ENCODE measurements at regions not wholly inside any gene's neighbourhood (a gene's known extent, or its start where the extent isn't known, plus 50 kb on each side); places are given as distances from the start of the nearest gene placed in this dataset.

DNA sequence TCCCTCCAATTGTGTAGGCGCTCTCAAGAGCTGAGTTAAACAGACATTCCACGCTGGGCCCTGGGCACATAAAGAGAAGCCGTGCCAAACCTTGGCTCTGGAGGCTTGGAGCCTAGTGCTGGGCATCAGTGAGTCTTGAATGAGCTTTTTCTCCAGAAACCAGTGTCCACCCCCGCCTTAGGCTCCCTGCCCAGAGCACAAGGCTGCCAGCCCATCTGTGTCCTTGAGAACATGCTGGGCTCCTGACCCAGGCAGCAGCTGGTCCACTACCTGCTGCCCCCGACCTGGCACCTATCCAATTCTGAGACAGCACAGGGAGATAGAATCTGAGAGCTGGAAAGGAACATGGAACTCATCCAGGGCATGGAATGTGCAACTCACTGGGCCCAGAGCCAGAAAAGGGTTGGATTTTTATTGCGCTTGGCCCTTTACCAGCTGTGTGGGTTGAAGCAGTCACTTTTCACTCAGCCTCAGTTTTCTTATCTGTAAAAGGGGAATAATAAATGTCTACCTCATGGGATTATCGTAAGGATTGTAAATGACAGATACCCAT, 92.4 kb upstream of the CPLX2 start:
- H2BK120ac ChIP-seq (ENCODE audit: low read depth, low read length) = no peak overlapping the region
- no peak overlapping the region for H3K4me3 ChIP-seq (ENCODE audit: low read length)
- no peaks in the 10 kb centered on the region for H3K36me3 ChIP-seq (ENCODE audit: control insufficient read depth, insufficient read depth, low read length)
- no peak overlapping the region for H3K4me2 ChIP-seq (ENCODE audit: low read length)
- no peak for DNase-seq
- no peak overlapping the region for H2BK15ac ChIP-seq (replicated peaks; ENCODE audit: low read depth)
- H3K23ac ChIP-seq (ENCODE audit: low read length) = no peak overlapping the region
- no peak overlapping the region for H4K8ac ChIP-seq (ENCODE audit: low read depth, low read length)
- H3K56ac ChIP-seq (ENCODE audit: low read length) = no peak overlapping the region
- H3K79me1 ChIP-seq (ENCODE audit: low read length) = no peaks in the 10 kb centered on the region
- no peak overlapping the region for H3K9ac ChIP-seq (ENCODE audit: low read length)
- no peak overlapping the region for H3K27ac ChIP-seq (ENCODE audit: low read depth, low read length)
- H4K5ac ChIP-seq (ENCODE audit: low read length) = no peak overlapping the region
- no peak overlapping the region for H2BK5ac ChIP-seq (ENCODE audit: low read length)
- no CpG with 5 or more reads among the region's 7 CpGs for WGBS (ENCODE audit: extremely low coverage, insufficient coverage, low lambda C conversion rate)
- no peak overlapping the region for H2AK5ac ChIP-seq (ENCODE audit: low read length)
- no peaks in the 10 kb centered on the region for H3K4me1 ChIP-seq (ENCODE audit: control insufficient read depth, low read depth, low read length)
- H3K18ac ChIP-seq (ENCODE audit: low read length) = no peak overlapping the region
- no peak overlapping the region for H3K4ac ChIP-seq (ENCODE audit: low read depth, low read length)
- no peaks in the 10 kb centered on the region for H3K27me3 ChIP-seq (ENCODE audit: insufficient read depth, low read length, poor library complexity)
- no peaks in the 10 kb centered on the region for H3K79me2 ChIP-seq (ENCODE audit: control insufficient read depth, insufficient read depth, low read length)

DNA sequence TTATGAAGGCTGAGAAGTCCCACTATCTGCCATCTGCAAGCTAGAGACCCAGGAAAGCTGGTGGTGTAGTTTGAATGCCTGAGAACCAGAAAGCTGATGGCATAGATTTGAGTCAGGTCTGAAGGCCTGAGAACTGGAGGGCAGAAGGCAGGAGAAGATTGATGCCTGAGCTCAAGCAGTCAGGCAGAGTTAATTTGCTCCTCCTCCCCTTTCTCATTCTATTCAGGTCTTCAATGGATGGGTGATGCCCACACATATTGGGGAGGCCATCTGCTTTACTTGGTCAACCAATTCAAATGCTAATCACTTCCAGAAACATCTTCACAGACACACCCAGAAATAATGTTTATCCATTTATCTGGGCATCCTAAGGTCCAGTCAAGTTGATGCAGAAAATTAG, 87.6 kb upstream of the CPLX2 start:
- Histone ChIP-seq H2AK5ac (ENCODE audit: low read length) (no peak overlapping the region), H3K56ac (ENCODE audit: low read length) (no peak overlapping the region), H2BK15ac (replicated peaks; ENCODE audit: low read depth) (no peak overlapping the region), H3K27ac (ENCODE audit: low read depth, low read length) (no peak overlapping the region), H4K8ac (ENCODE audit: low read depth, low read length) (no peak overlapping the region), H2BK120ac (ENCODE audit: low read depth, low read length) (no peak overlapping the region), H3K4me3 (ENCODE audit: low read length) (no peak overlapping the region), H4K5ac (ENCODE audit: low read length) (no peak overlapping the region), H3K23ac (ENCODE audit: low read length) (no peak overlapping the region), H3K9ac (ENCODE audit: low read length) (no peak overlapping the region), H3K4me1 (ENCODE audit: control insufficient read depth, low read depth, low read length) (no peaks in the 10 kb centered on the region), H3K27me3 (ENCODE audit: insufficient read depth, low read length, poor library complexity) (no peaks in the 10 kb centered on the region), H2BK5ac (ENCODE audit: low read length) (no peak overlapping the region), H3K79me1 (ENCODE audit: low read length) (no peaks in the 10 kb centered on the region), H3K4ac (ENCODE audit: low read depth, low read length) (no peak overlapping the region), H3K4me2 (ENCODE audit: low read length) (no peak overlapping the region), H3K36me3 (ENCODE audit: control insufficient read depth, insufficient read depth, low read length) (no peaks in the 10 kb centered on the region), H3K79me2 (ENCODE audit: control insufficient read depth, insufficient read depth, low read length) (no peaks in the 10 kb centered on the region), H3K18ac (ENCODE audit: low read length) (no peak overlapping the region)
- DNase-seq = no peak

DNA sequence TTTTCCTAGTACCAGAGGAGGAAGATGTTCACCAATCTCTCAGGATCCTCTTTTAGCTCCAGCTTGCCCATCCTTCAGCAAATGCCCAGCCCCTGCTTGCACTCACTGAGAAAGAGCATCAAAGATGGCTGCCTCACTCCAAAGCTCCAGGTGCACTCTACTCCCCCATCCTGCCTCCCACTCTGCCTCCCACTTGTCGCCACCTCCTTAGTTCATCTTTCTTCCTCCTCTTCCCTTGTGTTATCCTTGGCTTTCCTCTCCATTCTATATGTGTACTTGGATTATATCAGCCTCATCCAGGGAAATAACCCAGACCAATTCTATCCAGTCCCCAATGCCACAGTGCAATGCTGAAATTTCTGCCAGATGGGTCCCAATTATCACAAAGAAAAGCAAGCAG, 87.1 kb upstream of the CPLX2 start:
- Histone ChIP-seq H3K36me3 (ENCODE audit: control insufficient read depth, insufficient read depth, low read length) (no peaks in the 10 kb centered on the region), H4K5ac (ENCODE audit: low read length) (no peak overlapping the region), H3K56ac (ENCODE audit: low read length) (no peak overlapping the region), H3K79me2 (ENCODE audit: control insufficient read depth, insufficient read depth, low read length) (no peaks in the 10 kb centered on the region), H4K8ac (ENCODE audit: low read depth, low read length) (no peak overlapping the region), H3K79me1 (ENCODE audit: low read length) (no peaks in the 10 kb centered on the region), H3K23ac (ENCODE audit: low read length) (no peak overlapping the region), H3K27me3 (ENCODE audit: insufficient read depth, low read length, poor library complexity) (no peaks in the 10 kb centered on the region), H3K4me2 (ENCODE audit: low read length) (no peak overlapping the region), H2BK15ac (replicated peaks; ENCODE audit: low read depth) (no peak overlapping the region), H3K18ac (ENCODE audit: low read length) (no peak overlapping the region), H2BK120ac (ENCODE audit: low read depth, low read length) (no peak overlapping the region), H3K4me3 (ENCODE audit: low read length) (no peak overlapping the region), H3K4me1 (ENCODE audit: control insufficient read depth, low read depth, low read length) (no peaks in the 10 kb centered on the region), H2AK5ac (ENCODE audit: low read length) (no peak overlapping the region), H3K4ac (ENCODE audit: low read depth, low read length) (no peak overlapping the region), H3K9ac (ENCODE audit: low read length) (no peak overlapping the region), H3K27ac (ENCODE audit: low read depth, low read length) (no peak overlapping the region), H2BK5ac (ENCODE audit: low read length) (no peak overlapping the region)
- no peak for DNase-seq
- no CpG with 5 or more reads among the region's 1 CpG for WGBS (ENCODE audit: extremely low coverage, insufficient coverage, low lambda C conversion rate)

DNA sequence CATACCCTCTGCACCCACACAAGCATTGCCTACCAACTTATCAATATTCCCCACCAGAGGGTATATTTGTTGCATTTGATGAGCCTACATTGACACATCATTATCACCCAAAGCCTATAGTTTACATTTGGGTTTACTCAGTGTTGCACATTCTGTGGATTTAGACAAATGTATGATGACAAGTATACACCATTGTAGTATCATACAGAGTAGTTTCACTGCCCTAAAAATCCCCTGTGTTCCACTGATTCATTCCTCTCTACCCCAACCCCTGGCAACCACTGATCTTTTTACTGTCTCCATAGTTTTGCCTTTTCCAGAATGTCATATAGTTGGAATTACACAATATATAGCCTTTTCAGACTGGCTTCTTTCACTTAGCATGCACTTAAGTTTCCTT, 85.7 kb upstream of the CPLX2 start:
- Histone ChIP-seq H2BK15ac (replicated peaks; ENCODE audit: low read depth) (no peak overlapping the region), H4K8ac (ENCODE audit: low read depth, low read length) (no peak overlapping the region), H2AK5ac (ENCODE audit: low read length) (no peak overlapping the region), H3K56ac (ENCODE audit: low read length) (no peak overlapping the region), H3K4me1 (ENCODE audit: control insufficient read depth, low read depth, low read length) (no peaks in the 10 kb centered on the region), H2BK5ac (ENCODE audit: low read length) (no peak overlapping the region), H3K79me2 (ENCODE audit: control insufficient read depth, insufficient read depth, low read length) (no peaks in the 10 kb centered on the region), H2BK120ac (ENCODE audit: low read depth, low read length) (no peak overlapping the region), H3K36me3 (ENCODE audit: control insufficient read depth, insufficient read depth, low read length) (no peaks in the 10 kb centered on the region), H4K5ac (ENCODE audit: low read length) (no peak overlapping the region), H3K18ac (ENCODE audit: low read length) (no peak overlapping the region), H3K4me3 (ENCODE audit: low read length) (no peak overlapping the region), H3K27ac (ENCODE audit: low read depth, low read length) (no peak overlapping the region), H3K9ac (ENCODE audit: low read length) (no peak overlapping the region), H3K4ac (ENCODE audit: low read depth, low read length) (no peak overlapping the region), H3K23ac (ENCODE audit: low read length) (no peak overlapping the region), H3K4me2 (ENCODE audit: low read length) (no peak overlapping the region), H3K27me3 (ENCODE audit: insufficient read depth, low read length, poor library complexity) (no peaks in the 10 kb centered on the region), H3K79me1 (ENCODE audit: low read length) (no peaks in the 10 kb centered on the region)
- DNase-seq = no peak

DNA sequence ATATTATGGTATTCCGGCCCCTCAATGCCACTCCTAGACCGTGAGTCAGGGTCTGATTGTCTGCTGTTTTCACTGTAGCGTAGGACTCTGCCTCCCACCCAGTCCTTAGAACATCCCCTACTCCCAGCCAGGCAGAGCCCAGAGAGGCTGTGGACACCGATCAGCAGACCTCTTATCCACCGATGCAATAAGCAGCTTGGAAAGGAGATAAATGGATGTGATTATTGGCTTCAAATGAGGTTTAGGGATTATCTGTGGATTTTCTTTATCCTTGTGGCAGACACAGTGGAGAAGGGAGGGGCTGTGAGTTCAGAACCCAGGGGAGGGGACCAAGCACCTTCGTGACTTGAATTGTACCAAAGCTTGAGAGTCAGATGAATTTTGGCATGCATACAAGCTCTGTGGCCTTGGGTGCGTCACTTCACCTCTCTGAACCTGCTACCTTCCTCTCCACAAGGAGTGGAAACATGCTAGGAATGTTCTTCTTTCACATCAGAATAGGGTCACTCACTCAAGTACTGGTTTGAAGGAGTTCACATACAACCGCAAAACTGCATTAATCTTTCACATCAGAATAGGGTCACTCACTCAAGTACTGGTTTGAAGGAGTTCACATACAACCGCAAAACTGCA, 83.1 kb upstream of the CPLX2 start:
- H3K79me1 ChIP-seq (ENCODE audit: low read length) = no peaks in the 10 kb centered on the region
- no peak overlapping the region for H2AK5ac ChIP-seq (ENCODE audit: low read length)
- H2BK15ac ChIP-seq (replicated peaks; ENCODE audit: low read depth) = no peak overlapping the region
- no peak overlapping the region for H4K5ac ChIP-seq (ENCODE audit: low read length)
- H3K23ac ChIP-seq (ENCODE audit: low read length) = no peak overlapping the region
- H3K27me3 ChIP-seq (ENCODE audit: insufficient read depth, low read length, poor library complexity) = no peaks in the 10 kb centered on the region
- no peak overlapping the region for H3K27ac ChIP-seq (ENCODE audit: low read depth, low read length)
- WGBS (ENCODE audit: extremely low coverage, insufficient coverage, low lambda C conversion rate) = no CpG with 5 or more reads among the region's 9 CpGs
- no peak overlapping the region for H3K18ac ChIP-seq (ENCODE audit: low read length)
- H3K56ac ChIP-seq (ENCODE audit: low read length) = no peak overlapping the region
- no peaks in the 10 kb centered on the region for H3K36me3 ChIP-seq (ENCODE audit: control insufficient read depth, insufficient read depth, low read length)
- H3K9ac ChIP-seq (ENCODE audit: low read length) = no peak overlapping the region
- no peak overlapping the region for H3K4ac ChIP-seq (ENCODE audit: low read depth, low read length)
- no peak overlapping the region for H2BK120ac ChIP-seq (ENCODE audit: low read depth, low read length)
- H3K79me2 ChIP-seq (ENCODE audit: control insufficient read depth, insufficient read depth, low read length) = no peaks in the 10 kb centered on the region
- H2BK5ac ChIP-seq (ENCODE audit: low read length) = no peak overlapping the region
- DNase-seq = no peak
- no peaks in the 10 kb centered on the region for H3K4me1 ChIP-seq (ENCODE audit: control insufficient read depth, low read depth, low read length)
- no peak overlapping the region for H3K4me2 ChIP-seq (ENCODE audit: low read length)
- H4K8ac ChIP-seq (ENCODE audit: low read depth, low read length) = no peak overlapping the region
- no peak overlapping the region for H3K4me3 ChIP-seq (ENCODE audit: low read length)

DNA sequence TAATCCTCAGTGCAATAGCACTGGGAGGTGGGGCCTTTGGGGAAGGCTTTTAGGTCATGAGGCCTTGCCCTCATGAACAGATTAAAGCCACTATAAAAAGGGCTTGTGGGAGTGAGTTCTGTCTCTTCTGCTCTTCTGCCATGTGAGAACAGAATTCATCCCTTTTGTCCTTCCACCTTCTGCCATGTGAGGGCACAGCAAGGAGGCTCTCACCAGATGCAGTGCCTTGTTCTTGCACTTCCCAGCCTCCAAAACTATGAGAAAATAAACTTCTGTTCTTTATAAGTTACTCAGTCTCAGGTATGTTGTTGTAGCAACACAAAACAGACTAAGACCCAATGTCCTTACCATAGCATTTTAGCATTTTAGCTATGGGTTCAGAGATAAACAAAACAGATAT, 81.7 kb upstream of the CPLX2 start:
- H2BK15ac ChIP-seq (replicated peaks; ENCODE audit: low read depth) = no peak overlapping the region
- H3K56ac ChIP-seq (ENCODE audit: low read length) = no peak overlapping the region
- no peak overlapping the region for H2AK5ac ChIP-seq (ENCODE audit: low read length)
- H3K79me2 ChIP-seq (ENCODE audit: control insufficient read depth, insufficient read depth, low read length) = no peaks in the 10 kb centered on the region
- no peak overlapping the region for H3K18ac ChIP-seq (ENCODE audit: low read length)
- H3K4me1 ChIP-seq (ENCODE audit: control insufficient read depth, low read depth, low read length) = no peaks in the 10 kb centered on the region
- no peaks in the 10 kb centered on the region for H3K27me3 ChIP-seq (ENCODE audit: insufficient read depth, low read length, poor library complexity)
- H2BK5ac ChIP-seq (ENCODE audit: low read length) = no peak overlapping the region
- H3K4me2 ChIP-seq (ENCODE audit: low read length) = no peak overlapping the region
- no peak for DNase-seq
- H3K4me3 ChIP-seq (ENCODE audit: low read length) = no peak overlapping the region
- H3K27ac ChIP-seq (ENCODE audit: low read depth, low read length) = no peak overlapping the region
- no peaks in the 10 kb centered on the region for H3K36me3 ChIP-seq (ENCODE audit: control insufficient read depth, insufficient read depth, low read length)
- no peak overlapping the region for H4K5ac ChIP-seq (ENCODE audit: low read length)
- H4K8ac ChIP-seq (ENCODE audit: low read depth, low read length) = no peak overlapping the region
- H3K79me1 ChIP-seq (ENCODE audit: low read length) = no peaks in the 10 kb centered on the region
- no peak overlapping the region for H3K4ac ChIP-seq (ENCODE audit: low read depth, low read length)
- H3K23ac ChIP-seq (ENCODE audit: low read length) = no peak overlapping the region
- no peak overlapping the region for H2BK120ac ChIP-seq (ENCODE audit: low read depth, low read length)
- H3K9ac ChIP-seq (ENCODE audit: low read length) = no peak overlapping the region
